AML-193 (cell line): ENCODE measurements at regions not wholly inside any gene's neighbourhood (a gene's known extent, or its start where the extent isn't known, plus 50 kb on each side); places are given as distances from the start of the nearest gene placed in this dataset.

Source experiments
- DNase-seq, 2 experiments: peaks; one replicate each; lab custom pipeline; 2025; lab: John Stamatoyannopoulos, UW

GRCh38 chr22:49139492-49140151 lies 688.1 kb downstream of the BRD1 start:
- no peak for DNase-seq

- no peak for DNase-seq
Measured at GRCh38 chr22:49138250-49138790, 689.4 kb downstream of the BRD1 start.

- DNase-seq, result no peak
Measured at GRCh38 chr22:49137206-49137840, 690.4 kb downstream of the BRD1 start.

GRCh38 chr22:49136816-49137180 lies 690.9 kb downstream of the BRD1 start:
- DNase-seq, result no peak

- no peak for DNase-seq
Measured at GRCh38 chr22:49136041-49136815, 691.4 kb downstream of the BRD1 start.

- DNase-seq, result no peak
Measured at GRCh38 chr22:49134076-49134475, 693.6 kb downstream of the BRD1 start.

- DNase-seq, result no peak
Measured at GRCh38 chr22:49133541-49133940, 694.1 kb downstream of the BRD1 start.

- no peak for DNase-seq
Measured at GRCh38 chr22:49132009-49132408, 695.7 kb downstream of the BRD1 start.

- DNase-seq, result no peak
Measured at GRCh38 chr22:49129736-49130135, 697.9 kb downstream of the BRD1 start.

GRCh38 chr22:49128874-49129273 lies 698.8 kb downstream of the BRD1 start:
- DNase-seq, result no peak

GRCh38 chr22:49124608-49125007 lies 703.1 kb downstream of the BRD1 start:
- no peak for DNase-seq

GRCh38 chr22:49123621-49124192 lies 704.0 kb downstream of the BRD1 start:
- DNase-seq, result no peak

GRCh38 chr22:49119551-49119952 lies 708.1 kb downstream of the BRD1 start:
- no peak for DNase-seq

GRCh38 chr22:49118065-49118464 lies 709.6 kb downstream of the BRD1 start:
- no peak for DNase-seq

GRCh38 chr22:49117486-49117885 lies 710.2 kb downstream of the BRD1 start:
- DNase-seq, result no peak

- no peak for DNase-seq
Measured at GRCh38 chr22:49116486-49117120, 711.1 kb downstream of the BRD1 start.

- DNase-seq, result no peak
Measured at GRCh38 chr22:49116021-49116420, 711.7 kb downstream of the BRD1 start.

- DNase-seq, result no peak
Measured at GRCh38 chr22:49115197-49115596, 712.5 kb downstream of the BRD1 start.

- no peak for DNase-seq
Measured at GRCh38 chr22:49113758-49114157, 713.9 kb downstream of the BRD1 start.

- DNase-seq, result no peak
Measured at GRCh38 chr22:49112661-49113626, 714.7 kb downstream of the BRD1 start.

- DNase-seq, result no peak
Measured at GRCh38 chr22:49112176-49112575, 715.5 kb downstream of the BRD1 start.
